ENCODE measurements at regions not wholly inside any gene's neighbourhood (a gene's known extent, or its start where the extent isn't known, plus 50 kb on each side); places are given as distances from the start of the nearest gene placed in this dataset.

GRCh38 chr2:126836761-126837679 is 61.7 kb upstream of the TEX51 start:
- 76 to 88% (median 83%) methylated on average over 10 to 20 of the region's 20 CpGs for WGBS, 4 donors
- no peaks in the 10 kb centered on the region for H3K36me3 ChIP-seq (replicated peaks in 1 of 2)
- no peaks in the 10 kb centered on the region for H3K9me3 ChIP-seq (replicated peaks in 1 of 3)
- no peaks in the 10 kb centered on the region for H3K4me1 ChIP-seq (replicated peaks in 1 of 2)
- no peak for DNase-seq
- no peak for TF ChIP-seq CTCF (IDR thresholded peaks at IDR 0.05)
- no peak for TF ChIP-seq POLR2A (IDR thresholded peaks at IDR 0.05)
- intact Hi-C loops (cut with DNase I): no loop called here
- H3K27me3 ChIP-seq: no peaks in the 10 kb centered on the region
- no peak overlapping the region for H3K4me3 ChIP-seq
- H3K27ac ChIP-seq: no peak overlapping the region

GRCh38 chr2:126837966-126838715 is 60.5 kb upstream of the TEX51 start:
- no peak overlapping the region for H3K4me3 ChIP-seq
- no peaks in the 10 kb centered on the region for H3K9me3 ChIP-seq (replicated peaks in 1 of 3)
- no peaks in the 10 kb centered on the region for H3K4me1 ChIP-seq (replicated peaks in 1 of 2)
- H3K27me3 ChIP-seq: no peaks in the 10 kb centered on the region
- no peak for DNase-seq
- no peak for TF ChIP-seq CTCF (IDR thresholded peaks at IDR 0.05)
- no peak for TF ChIP-seq POLR2A (IDR thresholded peaks at IDR 0.05)
- intact Hi-C loops (cut with DNase I): no loop called here
- 69 to 80% (median 73%) methylated on average over 11 of the region's 11 CpGs for WGBS, 4 donors
- H3K36me3 ChIP-seq (replicated peaks in 1 of 2): no peaks in the 10 kb centered on the region
- H3K27ac ChIP-seq: no peak overlapping the region

- TF ChIP-seq CTCF (IDR thresholded peaks at IDR 0.05): no peak
- TF ChIP-seq POLR2A (IDR thresholded peaks at IDR 0.05): no peak
- no peak for DNase-seq
- intact Hi-C loops (cut with DNase I): no loop called here
- H3K4me1 ChIP-seq (replicated peaks in 1 of 2): no peaks in the 10 kb centered on the region
- H3K36me3 ChIP-seq (replicated peaks in 1 of 2): no peaks in the 10 kb centered on the region
- no peaks in the 10 kb centered on the region for H3K27me3 ChIP-seq
- H3K9me3 ChIP-seq (replicated peaks in 1 of 3): no peaks in the 10 kb centered on the region
- H3K27ac ChIP-seq: no peak overlapping the region
- no peak overlapping the region for H3K4me3 ChIP-seq
- 23 to 39% (median 32%) methylated on average over 3 of the region's 3 CpGs for WGBS, 4 donors
Measured at GRCh38 chr2:126838716-126838985, 60.0 kb upstream of the TEX51 start.

GRCh38 chr2:126839796-126840195 is 58.9 kb upstream of the TEX51 start:
- Histone ChIP-seq H3K4me1 (replicated peaks in 1 of 2) (no peaks in the 10 kb centered on the region), H3K4me3 (no peak overlapping the region), H3K36me3 (replicated peaks in 1 of 2) (no peaks in the 10 kb centered on the region), H3K27ac (no peak overlapping the region), H3K9me3 (replicated peaks in 1 of 3) (no peaks in the 10 kb centered on the region), H3K27me3 (no peaks in the 10 kb centered on the region)
- intact Hi-C loops (cut with DNase I): no loop called here
- DNase-seq: no peak
- TF ChIP-seq CTCF (IDR thresholded peaks at IDR 0.05) (no peak), POLR2A (IDR thresholded peaks at IDR 0.05) (no peak)

Measured in adrenal gland (tissue), 9 donors.